Activated naive CD4-positive, alpha-beta T cell treated with Interleukin-2 at 50 U/mL for 16 hours (primary cell): ENCODE measurements at regions not wholly inside any gene's neighbourhood (a gene's known extent, or its start where the extent isn't known, plus 50 kb on each side); places are given as distances from the start of the nearest gene placed in this dataset.
"Not testable (repeated sequence)": the region's sequence is repeated elsewhere in the genome, so short reads cannot be mapped to it uniquely, and the experiment has no call there.

ENCODE experiments used
- DNase-seq: peaks from one replicate; pipeline ENCODE4 v3.0.0-alpha.2; 2020

GRCh38 chr6:145547594-145548335, 187.6 kb downstream of the EPM2A start:
- DNase-seq: no peak

- no peak for DNase-seq
Observed at GRCh38 chr6:145548933-145549648, 186.2 kb downstream of the EPM2A start.

- no peak for DNase-seq
Observed at GRCh38 chr6:145551164-145551563, 184.2 kb downstream of the EPM2A start.

GRCh38 chr6:145555084-145555483, 180.2 kb downstream of the EPM2A start:
- no peak for DNase-seq

- DNase-seq: no peak
Observed at GRCh38 chr6:145557474-145557873, 177.8 kb downstream of the EPM2A start.

- DNase-seq: no peak
Observed at GRCh38 chr6:145559836-145560235, 175.5 kb downstream of the EPM2A start.

- no peak for DNase-seq
Observed at GRCh38 chr6:145561095-145562072, 173.9 kb downstream of the EPM2A start.

- no peak for DNase-seq
Observed at GRCh38 chr6:145562771-145563615, 172.3 kb downstream of the EPM2A start.

GRCh38 chr6:145564553-145564952, 170.8 kb downstream of the EPM2A start:
- DNase-seq: no peak

GRCh38 chr6:145567684-145568252, 167.6 kb downstream of the EPM2A start:
- no peak for DNase-seq

GRCh38 chr6:145569140-145569539, 166.2 kb downstream of the EPM2A start:
- DNase-seq: no peak

GRCh38 chr6:145570336-145570735, 165.0 kb downstream of the EPM2A start:
- DNase-seq: not testable (repeated sequence)

GRCh38 chr6:145574269-145574668, 161.1 kb downstream of the EPM2A start:
- DNase-seq: not testable (repeated sequence)
